Epithelial cell of proximal tubule (primary cell): ENCODE measurements at regions not wholly inside any gene's neighbourhood (a gene's known extent, or its start where the extent isn't known, plus 50 kb on each side); places are given as distances from the start of the nearest gene placed in this dataset.

Experiments
- DNase-seq: peaks from one replicate; pipeline ENCODE4 v3.0.0-alpha.2; 2011; ENCODE audit warnings: low read depth
- H3K4me3 ChIP-seq: 2 replicates; pipeline ENCODE4 v1.5.1; 2011; ENCODE audit warnings: low read depth, mild to moderate bottlenecking, low read length
- CTCF ChIP-seq: conservative IDR thresholded peaks from 2 replicates; pipeline ENCODE4 v1.5.1; 2012; ENCODE audit warnings: low read depth, mild to moderate bottlenecking, low read length

- TF ChIP-seq CTCF: no peak
- no peak overlapping the region for H3K4me3 ChIP-seq
- no peak for DNase-seq
Observed at GRCh38 chr6:16976385-16977183, 125.3 kb upstream of the STMND1 start.

- TF ChIP-seq CTCF: no peak
- DNase-seq: no peak
- H3K4me3 ChIP-seq: no peak overlapping the region
Observed at GRCh38 chr6:16974704-16975359, 127.0 kb upstream of the STMND1 start.

- no peak for TF ChIP-seq CTCF
- no peak overlapping the region for H3K4me3 ChIP-seq
- DNase-seq: no peak
Observed at GRCh38 chr6:16974387-16974673, 127.5 kb upstream of the STMND1 start.

- DNase-seq: no peak
- H3K4me3 ChIP-seq: no peak overlapping the region
- TF ChIP-seq CTCF: no peak
Observed at GRCh38 chr6:16973545-16974386, 128.1 kb upstream of the STMND1 start.

GRCh38 chr6:16973051-16973450 lies 128.8 kb upstream of the STMND1 start:
- no peak for TF ChIP-seq CTCF
- no peak overlapping the region for H3K4me3 ChIP-seq
- no peak for DNase-seq

GRCh38 chr6:16972535-16972934 lies 129.3 kb upstream of the STMND1 start:
- no peak overlapping the region for H3K4me3 ChIP-seq
- no peak for TF ChIP-seq CTCF

More at GRCh38 chr6:16972535-16972934, 129.3 kb upstream of the STMND1 start:
- DNase-seq: no peak
